Prostate gland (tissue), 2 donors: ENCODE measurements at regions not wholly inside any gene's neighbourhood (a gene's known extent, or its start where the extent isn't known, plus 50 kb on each side); places are given as distances from the start of the nearest gene placed in this dataset.

Source experiments
- CTCF ChIP-seq, 4 experiments: fragments of 200-600 bp in 2 of 4; fragments of 450-650 bp in 2 of 4; sonication (generic) in 2 of 4; IDR thresholded peaks; 1 replicate in 3 of 4; 2 replicates in 1 of 4; pipeline ENCODE4 v1.5.1; 2016 to 2019; ENCODE audit warnings: antibody characterized with exemption in 4 of 4, mild to moderate bottlenecking in 2 of 4, moderate library complexity in 2 of 4
- POLR2AphosphoS5 ChIP-seq: sonication (generic); formaldehyde crosslinking; IDR thresholded peaks from one replicate; pipeline ENCODE4 v1.6.1; 2017; ENCODE audit warnings: antibody characterized with exemption

GRCh38 chr3:14289590-14290461 lies 111.2 kb downstream of the LSM3 start:
- TF ChIP-seq CTCF (IDR thresholded peaks at IDR 0.05), result no peak
- peak; percentile 5 for TF ChIP-seq POLR2AphosphoS5
